DMS114 treated with DMSO at 0.1 percent for 48 hours (cell line): ENCODE measurements at regions not wholly inside any gene's neighbourhood (a gene's known extent, or its start where the extent isn't known, plus 50 kb on each side); places are given as distances from the start of the nearest gene placed in this dataset.

Source experiments
- DNase-seq: peaks from one replicate; lab custom pipeline; 2025; ENCODE audit not compliant: unreplicated experiment; lab: John Stamatoyannopoulos, UW

DNA sequence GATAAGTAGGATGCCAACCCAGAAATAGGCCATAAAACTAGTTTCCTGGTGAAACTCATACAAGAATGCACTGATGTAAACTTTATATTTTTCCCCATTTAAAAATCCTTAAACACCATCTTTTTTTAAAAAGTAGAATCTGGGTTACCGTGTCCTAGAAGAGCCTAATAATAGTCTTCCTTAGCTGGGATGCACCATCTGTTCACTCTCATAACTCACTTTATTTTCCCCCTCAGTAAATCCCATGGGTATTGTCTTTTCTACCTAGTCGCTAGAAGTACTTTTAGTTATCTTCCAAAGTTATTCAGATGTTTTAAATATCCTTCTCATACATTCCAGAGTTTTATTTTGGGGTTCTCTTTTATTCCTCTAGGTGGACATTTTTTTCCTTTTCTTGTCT is 250.2 kb downstream of the PLA2G4A start:
- DNase-seq, result no peak

DNA sequence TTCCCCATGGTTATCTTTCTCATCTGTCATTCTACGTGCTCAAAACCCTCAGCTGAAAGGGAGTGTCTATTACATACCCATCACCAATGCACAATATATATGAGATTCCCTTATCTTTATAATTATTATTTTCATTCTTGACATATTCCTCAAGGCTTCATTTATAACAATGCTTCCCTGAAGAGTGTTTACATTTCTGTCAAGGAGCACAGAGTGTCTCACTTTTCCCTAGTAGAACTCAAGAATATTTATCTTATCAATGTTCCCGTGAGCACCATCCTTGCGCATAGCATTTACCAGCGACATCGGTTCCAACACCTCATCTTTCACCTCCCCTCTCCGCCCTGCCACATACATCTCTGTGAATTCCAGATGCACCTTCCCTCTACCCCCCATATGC is 250.6 kb downstream of the PLA2G4A start:
- DNase-seq, result no peak

DNA sequence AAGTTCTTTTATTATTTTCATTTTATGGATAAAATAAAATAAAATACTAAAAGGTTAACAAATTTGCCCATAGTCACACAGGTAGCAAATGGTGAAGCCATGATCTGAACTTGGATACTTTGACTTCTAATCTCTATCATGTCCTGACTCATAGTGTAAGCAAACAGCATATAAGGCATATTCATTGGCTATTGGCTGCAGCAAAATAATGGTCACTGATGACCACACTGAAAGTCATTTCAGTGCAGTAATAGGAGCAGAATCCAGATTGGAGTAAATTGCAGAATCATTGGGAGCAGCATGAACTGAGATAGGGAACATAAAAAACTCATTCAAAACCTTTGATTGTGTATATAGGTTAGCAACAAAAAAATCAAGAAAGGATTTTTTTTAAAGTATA is 262.9 kb downstream of the PLA2G4A start:
- DNase-seq, result no peak

DNA sequence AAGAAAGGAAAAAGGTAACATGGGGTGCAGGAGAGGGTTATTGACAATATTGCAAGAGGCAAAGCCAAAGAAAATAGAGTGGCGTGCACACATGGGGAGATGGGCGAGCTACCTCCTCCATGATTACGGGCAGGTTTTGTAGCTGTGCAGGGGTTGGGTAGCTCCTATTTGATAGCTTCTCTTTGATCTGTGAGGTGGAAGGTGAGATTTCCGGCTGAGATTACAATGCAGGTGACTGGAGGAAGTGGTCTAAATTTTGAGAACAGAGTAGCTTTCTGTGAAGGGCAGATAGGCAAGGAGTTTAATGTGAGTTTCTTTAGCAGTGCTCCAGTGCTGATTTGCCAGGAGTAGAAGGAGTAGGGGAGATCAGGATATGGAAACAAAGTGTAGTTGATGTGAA is 263.4 kb downstream of the PLA2G4A start:
- DNase-seq, result no peak

DNA sequence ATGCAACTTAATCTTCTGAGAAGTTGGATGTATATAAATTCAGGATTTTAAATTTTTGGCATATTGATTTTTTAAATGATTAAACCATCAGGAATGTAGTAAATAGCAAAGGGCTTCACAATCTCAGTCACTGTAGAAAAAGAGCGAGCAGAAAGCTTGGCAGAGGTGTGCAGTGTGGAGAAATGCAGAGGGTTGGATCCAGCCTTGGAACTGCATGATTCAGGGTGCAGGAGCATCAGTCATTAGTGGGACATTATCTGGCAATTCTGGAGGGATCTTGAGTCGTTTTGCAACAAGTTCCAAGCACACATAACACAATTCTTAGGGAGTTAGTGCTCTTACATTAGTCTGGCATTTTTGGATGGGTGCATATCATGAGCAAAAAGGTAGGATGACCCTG is 267.9 kb downstream of the PLA2G4A start:
- no peak for DNase-seq

DNA sequence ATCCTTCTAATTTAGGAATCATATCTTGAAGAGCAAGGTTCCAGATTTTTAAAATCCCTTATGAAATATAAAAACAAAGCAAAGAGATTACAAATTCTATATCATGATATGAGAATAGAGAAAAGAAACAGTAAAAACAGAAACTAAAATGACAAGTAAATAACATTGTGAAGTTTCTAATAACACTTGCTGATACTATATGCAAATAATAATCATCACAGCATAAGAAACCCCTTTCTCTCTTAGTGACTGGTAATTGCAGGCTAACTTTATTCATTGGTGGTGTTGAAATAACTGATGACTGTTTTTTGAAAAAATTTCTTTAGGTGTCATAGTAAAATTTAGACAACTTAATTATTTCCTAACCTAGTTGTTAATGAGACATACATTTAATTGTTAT is 281.6 kb downstream of the PLA2G4A start:
- no peak for DNase-seq

DNA sequence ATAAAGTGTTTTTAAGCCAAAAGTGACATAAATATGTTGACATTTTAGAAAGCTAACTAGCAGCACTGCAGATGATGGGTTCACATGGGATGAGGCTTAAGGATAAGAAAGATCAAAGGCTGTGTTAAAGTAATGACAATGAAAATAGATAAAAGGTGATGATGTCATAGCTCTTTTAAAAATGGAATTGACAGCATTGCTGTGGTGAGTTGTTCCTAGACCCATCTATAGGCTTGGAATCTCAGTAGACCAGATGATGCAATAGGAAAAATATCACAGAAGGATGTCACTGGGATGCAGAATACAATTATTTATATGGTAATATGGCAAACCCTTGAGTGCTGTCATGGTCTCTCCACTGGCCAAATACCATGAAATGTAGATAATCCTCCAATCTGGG is 286.0 kb downstream of the PLA2G4A start:
- no peak for DNase-seq

DNA sequence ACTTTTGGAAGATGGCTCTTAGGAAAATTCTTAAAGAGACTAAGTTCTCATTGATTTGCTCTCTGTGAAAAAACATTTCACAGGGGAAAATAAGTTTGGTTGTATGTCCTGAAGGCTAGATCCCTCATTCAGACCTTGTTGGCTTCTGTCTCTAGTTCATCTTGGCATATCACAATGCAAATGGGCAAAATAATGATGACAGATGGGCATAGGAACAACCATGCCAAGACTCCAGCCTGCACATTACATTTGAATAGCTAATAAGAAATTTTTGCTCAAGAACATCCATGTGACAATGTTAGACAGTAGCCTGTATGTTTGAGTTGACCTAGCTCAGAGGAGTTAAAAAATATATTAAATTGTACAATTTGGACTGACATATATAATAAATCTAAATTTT is 292.9 kb downstream of the PLA2G4A start:
- DNase-seq, result no peak

DNA sequence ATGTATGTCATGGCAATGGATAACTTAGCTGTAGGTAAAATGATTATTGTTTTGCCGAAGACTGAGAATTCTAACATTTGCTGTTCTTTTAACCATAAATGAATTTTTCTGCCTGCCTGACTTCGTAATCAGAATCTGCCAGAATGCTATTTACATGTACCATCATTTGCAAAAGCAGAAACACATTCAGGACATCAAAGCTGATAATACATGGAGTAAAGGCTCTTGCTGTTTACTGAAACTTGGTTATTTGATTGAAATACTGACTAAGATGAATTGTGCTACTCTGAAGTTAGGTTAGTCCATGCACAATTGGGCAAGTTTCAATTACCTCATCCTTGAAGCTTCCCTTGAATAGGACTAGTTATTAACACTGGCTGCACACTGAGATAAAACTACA is 293.8 kb downstream of the PLA2G4A start:
- DNase-seq, result no peak

DNA sequence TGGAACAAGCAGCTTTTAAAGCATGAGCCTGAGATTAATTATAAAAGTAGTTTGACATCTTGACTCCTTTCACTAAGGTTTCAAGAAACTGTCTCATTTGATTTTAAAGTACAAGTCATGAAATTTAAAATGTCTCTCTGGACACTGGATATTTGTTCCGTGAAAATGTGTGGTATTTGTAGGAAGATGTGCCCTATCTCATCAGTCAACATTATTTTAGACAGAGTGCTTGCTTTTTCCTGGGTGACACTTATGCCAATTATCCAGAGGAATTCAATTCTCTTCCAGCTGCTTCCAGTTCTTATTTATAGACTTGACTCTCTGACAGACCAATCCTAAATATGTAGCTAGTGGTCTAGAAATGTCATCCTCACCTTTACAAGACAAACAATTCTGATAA is 300.4 kb downstream of the PLA2G4A start:
- no peak for DNase-seq

DNA sequence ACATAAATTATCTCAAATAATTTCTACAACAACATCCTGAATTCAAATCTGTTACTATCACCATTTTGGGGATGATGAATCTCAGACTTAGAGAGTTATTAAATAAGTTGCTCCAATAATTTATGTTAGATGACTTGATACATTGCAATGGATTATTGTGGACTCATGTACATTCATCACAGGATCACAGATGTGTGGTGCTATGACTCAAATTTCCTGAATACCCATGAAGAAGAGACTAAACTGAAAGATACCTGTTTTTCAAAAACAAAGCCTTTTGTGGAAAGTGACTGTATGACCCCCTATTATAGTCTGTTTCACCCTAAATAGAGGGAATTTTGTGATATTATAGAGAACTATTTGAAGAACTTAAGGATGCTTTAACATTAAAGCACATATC is 315.0 kb downstream of the PLA2G4A start:
- no peak for DNase-seq

DNA sequence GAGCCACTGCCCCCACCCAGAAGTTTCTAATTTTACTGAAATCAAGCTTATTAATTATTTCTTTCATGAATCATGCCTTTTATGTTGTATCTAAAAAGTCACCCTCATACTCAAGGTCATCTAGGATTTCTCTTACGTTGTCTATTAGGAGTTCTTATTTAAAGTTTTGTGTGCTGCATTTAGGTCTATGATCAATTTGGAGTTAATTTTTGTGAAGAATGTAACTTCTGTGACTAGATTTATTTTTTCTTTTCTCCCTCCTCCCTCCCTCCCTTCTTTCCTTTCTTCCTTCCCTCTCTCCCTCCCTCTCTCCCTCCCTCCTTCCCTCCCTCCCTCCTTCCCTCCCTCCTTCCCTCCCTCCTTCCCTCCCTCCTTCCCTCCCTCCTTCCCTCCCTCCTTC is 317.6 kb downstream of the PLA2G4A start:
- no peak for DNase-seq

DNA sequence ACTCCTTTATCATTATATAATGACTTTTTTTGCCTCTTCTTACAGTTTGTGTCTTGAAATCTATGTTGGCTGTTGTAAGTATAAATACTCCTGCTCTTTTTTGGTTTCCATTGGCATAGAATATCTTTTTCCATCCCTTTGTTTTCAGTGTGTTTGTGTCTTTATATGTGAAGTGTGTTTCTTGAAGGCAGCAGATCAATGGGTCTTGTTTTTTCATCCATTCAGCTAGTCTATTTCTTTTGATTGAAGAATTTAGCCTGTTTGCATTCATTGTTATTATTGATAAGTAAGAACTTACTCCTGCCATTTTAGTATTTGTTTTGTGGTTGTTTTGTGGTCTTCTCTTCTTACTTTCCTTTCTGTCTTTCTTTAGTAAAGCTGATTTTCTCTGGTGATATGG is 322.8 kb downstream of the PLA2G4A start:
- no peak for DNase-seq

DNA sequence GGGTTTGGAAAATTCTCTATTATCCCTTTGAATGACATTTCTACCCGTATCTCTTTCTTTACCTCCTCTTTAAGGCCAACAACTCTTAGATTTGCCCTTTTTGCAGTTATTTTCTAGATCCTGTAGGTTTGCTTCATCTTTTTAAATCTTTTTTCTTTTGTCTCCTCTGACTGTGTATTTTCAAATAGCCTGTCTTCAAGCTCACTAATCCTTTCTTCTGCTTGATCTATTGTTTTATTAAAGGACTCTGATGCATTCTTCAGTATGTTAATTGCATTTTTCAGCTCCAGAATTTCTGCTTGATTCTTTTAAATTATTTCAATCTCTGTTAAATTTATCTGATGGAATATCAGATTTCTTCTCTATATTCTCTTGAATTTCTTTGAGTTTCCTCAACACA is 324.3 kb downstream of the PLA2G4A start:
- DNase-seq, result no peak

DNA sequence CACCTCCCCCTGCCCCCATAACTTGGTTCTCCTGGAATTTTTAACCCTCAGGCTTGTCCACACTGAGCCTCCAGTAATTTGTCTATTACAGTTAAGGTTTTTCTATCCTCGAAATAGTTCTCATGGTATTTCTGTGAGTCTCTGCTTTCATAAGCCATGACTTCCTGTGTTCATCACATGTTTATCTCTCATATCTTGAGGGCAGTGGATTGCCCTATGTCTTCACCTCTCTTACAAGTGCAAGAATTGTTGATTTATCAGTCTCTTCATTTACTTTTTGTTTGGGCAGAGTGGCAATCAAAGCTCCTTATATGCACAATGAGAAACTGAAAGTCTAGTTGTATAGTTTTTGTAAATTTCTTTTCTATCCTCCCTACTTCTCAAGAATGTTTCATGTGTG is 328.4 kb downstream of the PLA2G4A start:
- no peak for DNase-seq

DNA sequence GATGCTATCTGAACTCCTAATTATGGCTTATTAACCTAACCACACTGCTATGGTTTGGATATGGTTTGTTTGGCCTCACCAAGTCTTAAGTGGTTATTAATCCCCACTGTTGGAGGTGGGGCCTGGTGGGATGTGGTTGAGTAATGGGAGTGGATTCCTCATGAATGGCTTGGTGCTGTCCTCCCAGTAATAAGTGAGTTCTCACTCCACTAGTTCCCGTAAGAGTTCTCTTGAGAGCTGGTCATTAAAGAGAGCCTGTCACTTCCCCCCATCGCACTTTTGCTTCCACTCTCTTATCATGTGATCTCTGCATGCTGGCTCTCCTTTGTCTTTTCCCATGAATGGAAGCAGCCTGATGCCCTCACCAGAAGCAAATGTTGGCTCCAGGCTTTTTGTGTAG is 328.8 kb downstream of the PLA2G4A start:
- no peak for DNase-seq

DNA sequence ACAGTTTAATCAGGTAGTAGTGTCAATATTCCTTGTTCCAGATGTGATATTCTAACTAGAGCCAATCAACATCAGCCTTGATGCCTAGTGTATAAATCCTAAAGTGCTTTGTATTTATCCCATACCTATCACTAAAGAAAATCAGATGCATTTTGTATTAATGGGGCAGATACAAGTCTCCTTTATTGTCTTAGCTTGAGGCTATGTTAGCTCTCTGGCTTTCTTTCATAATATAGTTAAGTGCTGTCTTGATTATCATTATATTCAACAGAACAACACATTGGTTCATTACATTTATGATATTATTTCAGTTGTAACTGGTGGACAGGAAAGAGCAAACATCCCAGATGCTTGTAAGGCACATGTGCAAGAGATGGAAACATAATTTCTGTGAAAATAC is 338.8 kb downstream of the PLA2G4A start:
- DNase-seq, result no peak

DNA sequence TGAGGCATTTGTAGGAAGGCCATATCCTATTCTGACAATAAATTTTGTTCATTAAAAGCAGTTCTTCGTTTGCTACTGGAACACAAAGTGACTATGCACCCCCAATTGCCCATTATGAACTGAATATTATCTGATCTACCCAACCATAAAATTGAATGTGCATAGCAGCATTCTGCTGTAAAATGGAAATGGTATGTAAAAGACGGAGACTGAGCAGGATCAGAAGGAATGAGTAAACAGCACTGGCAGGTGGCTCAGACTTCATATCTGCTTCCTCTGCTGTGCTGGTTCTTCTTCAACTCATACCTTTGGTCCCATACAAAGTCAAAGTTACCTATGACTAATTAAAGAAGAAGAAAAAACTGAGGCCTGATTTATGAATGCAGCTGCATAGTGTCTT is 339.5 kb downstream of the PLA2G4A start:
- no peak for DNase-seq

DNA sequence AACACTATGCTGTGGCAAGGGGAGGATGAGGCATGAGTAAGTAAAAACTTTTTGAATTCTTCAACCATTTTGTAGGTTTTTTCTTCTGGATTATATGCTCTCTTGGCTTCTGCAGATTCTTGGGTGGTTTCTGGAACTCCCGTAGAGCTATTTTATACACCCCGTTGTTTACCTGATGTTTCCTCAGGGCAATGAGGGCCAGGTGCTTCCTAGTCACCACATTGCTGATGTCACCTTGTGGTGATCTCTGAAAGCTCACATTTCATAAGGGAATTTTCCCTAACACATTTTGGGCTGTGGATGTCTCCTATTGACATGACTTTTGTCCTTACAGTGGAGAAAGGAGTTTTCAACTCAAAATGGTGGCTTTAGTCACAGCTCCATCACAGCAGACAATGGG is 356.6 kb downstream of the PLA2G4A start:
- no peak for DNase-seq

DNA sequence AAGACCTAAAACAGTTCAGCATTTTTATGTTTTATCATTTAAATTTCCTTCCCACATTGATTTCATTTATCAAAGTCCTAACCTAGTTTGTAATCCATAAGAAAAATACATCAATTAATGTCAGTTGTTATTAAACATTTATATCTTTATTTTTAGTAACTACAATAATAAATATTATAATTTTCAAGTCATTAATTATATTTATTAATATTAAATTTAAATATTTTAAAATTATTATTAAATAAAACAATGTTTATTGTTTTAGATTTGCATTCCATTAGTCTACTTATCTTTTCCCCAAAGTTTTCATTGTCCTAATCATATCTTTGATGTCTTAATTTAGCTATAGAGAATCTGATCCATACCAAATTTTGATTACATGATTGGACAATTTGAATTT is 368.9 kb downstream of the PLA2G4A start:
- no peak for DNase-seq

DNA sequence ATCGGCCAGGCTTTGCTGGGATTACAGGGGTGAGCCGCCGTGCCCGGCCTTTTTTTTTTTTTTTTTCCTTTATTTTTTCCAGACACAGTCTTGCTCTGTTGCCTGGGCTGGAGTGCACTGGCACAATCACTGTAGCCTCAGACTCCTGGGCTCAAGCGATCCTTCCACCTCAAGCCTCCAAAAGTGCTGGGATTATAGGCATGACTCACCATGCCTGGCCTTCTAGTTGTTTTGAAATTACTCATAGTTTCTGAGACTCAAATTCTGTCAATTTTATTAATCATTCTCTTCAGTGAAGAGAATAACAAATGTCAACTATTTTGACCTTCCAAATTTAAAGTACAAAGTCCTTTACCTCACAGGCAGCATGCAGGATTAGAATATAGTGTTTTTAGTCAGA is 374.5 kb downstream of the PLA2G4A start:
- DNase-seq, result no peak

DNA sequence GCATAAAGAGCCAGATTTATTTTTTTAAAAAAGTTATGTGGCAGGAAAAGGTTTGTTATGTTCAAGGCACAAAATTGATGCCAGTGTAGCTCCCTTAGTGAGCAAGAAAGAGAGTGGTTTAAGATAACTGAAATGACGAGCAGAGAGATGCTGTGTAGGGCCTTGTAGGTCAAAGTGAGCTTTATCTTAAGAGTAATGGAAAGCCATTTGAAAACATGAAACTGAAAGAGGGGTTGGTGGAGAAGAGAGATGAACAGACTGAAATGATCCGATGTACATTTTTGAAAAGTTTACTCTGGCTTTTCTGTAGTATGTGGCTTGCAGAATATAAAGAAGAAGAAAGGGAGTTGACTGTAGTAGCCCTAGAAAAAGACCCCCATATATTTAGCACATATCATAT is 383.6 kb downstream of the PLA2G4A start:
- no peak for DNase-seq

DNA sequence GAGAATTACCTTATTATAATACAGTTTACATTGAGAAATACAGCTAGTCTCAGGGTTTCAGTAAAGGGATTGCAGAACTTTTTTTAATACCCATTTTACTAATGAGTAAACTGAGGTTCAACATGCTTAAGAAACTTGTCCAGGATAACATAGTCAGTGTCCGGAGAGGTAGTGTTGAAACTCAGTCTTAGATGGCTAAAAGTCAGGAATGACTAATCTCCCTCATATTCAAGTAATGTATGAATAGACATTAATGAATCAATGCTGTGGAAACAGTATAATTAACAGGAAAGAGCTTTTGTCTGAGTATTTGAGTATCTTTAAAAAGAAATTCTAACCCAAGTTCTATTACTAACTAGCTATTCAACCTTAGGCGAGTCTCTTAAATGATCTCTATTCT is 397.6 kb downstream of the PLA2G4A start:
- no peak for DNase-seq

DNA sequence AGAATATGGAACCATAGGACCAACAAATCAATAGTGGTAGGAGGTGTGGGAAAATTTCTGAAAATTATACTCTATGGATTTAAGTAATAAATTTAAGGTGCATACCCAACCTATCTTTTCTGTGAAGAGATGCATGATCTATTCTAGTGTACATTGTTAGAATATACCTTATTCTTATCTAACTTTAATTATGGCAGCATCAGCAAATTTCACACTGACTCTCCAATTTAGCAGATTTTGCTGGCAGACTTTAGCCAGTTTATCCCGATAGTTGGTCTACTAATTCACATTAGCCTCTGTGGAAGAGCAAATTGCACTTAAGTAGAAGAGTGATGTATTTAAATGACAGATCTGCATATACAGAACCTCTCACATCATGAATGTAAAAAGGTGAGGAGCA is 400.0 kb downstream of the PLA2G4A start:
- no peak for DNase-seq
